ENCODE measurements at regions not wholly inside any gene's neighbourhood (a gene's known extent, or its start where the extent isn't known, plus 50 kb on each side); places are given as distances from the start of the nearest gene placed in this dataset.
"Not testable (repeated sequence)": the region's sequence is repeated elsewhere in the genome, so short reads cannot be mapped to it uniquely, and the experiment has no call there.

DNA sequence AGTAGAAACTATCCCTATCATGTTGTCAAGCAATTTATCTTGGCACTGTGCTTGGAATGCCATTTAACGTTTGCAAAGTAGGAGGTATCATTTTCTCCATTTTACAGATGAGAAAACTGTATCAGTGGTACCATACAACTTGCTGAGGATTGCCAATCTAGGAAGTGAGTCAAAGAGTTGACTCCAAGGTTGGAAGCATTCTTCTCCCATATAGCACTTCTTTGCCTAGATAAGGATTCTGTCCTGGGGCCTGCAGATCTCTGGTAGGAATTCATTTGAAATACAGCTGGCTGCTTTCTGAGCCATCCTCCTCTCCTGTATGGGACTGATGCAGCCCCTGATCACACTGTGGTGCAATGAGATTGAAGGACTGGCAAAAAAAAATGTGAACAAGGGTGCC, 170.2 kb downstream of the ALDH1A2 start:
- no peaks in the 10 kb centered on the region for H3K4me1 ChIP-seq (ENCODE audit: low read depth, poor library complexity, severe bottlenecking)
- no peak overlapping the region for H3K27ac ChIP-seq
- no peaks in the 10 kb centered on the region for H4K20me1 ChIP-seq (ENCODE audit: insufficient read depth)
- no peaks in the 10 kb centered on the region for H3K36me3 ChIP-seq (ENCODE audit: insufficient read depth)
- no peak overlapping the region for H3K9ac ChIP-seq
- no peak overlapping the region for H2AFZ ChIP-seq (ENCODE audit: low read depth)
- H3K27me3 ChIP-seq (ENCODE audit: insufficient read depth, low read depth) = no peaks in the 10 kb centered on the region
- H3K79me2 ChIP-seq (ENCODE audit: insufficient read depth, low read depth) = no peaks in the 10 kb centered on the region
- TF ChIP-seq, protein P1, sequence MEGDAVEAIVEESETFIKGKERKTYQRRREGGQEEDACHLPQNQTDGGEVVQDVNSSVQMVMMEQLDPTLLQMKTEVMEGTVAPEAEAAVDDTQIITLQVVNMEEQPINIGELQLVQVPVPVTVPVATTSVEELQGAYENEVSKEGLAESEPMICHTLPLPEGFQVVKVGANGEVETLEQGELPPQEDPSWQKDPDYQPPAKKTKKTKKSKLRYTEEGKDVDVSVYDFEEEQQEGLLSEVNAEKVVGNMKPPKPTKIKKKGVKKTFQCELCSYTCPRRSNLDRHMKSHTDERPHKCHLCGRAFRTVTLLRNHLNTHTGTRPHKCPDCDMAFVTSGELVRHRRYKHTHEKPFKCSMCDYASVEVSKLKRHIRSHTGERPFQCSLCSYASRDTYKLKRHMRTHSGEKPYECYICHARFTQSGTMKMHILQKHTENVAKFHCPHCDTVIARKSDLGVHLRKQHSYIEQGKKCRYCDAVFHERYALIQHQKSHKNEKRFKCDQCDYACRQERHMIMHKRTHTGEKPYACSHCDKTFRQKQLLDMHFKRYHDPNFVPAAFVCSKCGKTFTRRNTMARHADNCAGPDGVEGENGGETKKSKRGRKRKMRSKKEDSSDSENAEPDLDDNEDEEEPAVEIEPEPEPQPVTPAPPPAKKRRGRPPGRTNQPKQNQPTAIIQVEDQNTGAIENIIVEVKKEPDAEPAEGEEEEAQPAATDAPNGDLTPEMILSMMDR (conservative IDR thresholded peaks at IDR 0.05; ENCODE audit: low read depth, low read length) = no peak
- no peak overlapping the region for H3K4me2 ChIP-seq
- no peak overlapping the region for H3K4me3 ChIP-seq (IDR thresholded peaks at IDR 0.05; ENCODE audit: insufficient read depth, low read depth, low read length)

GRCh38 chr15:57896114-57896513, 169.4 kb downstream of the ALDH1A2 start:
- Histone ChIP-seq H3K79me2 (ENCODE audit: insufficient read depth, low read depth) (no peaks in the 10 kb centered on the region), H3K4me1 (ENCODE audit: low read depth, poor library complexity, severe bottlenecking) (no peaks in the 10 kb centered on the region), H4K20me1 (ENCODE audit: insufficient read depth) (no peaks in the 10 kb centered on the region), H3K36me3 (ENCODE audit: insufficient read depth) (no peaks in the 10 kb centered on the region), H3K27ac (no peak overlapping the region), H3K9ac (no peak overlapping the region), H3K27me3 (ENCODE audit: insufficient read depth, low read depth) (no peaks in the 10 kb centered on the region), H3K4me2 (no peak overlapping the region), H3K4me3 (IDR thresholded peaks at IDR 0.05; ENCODE audit: insufficient read depth, low read depth, low read length) (no peak overlapping the region), H2AFZ (ENCODE audit: low read depth) (no peak overlapping the region)
- TF ChIP-seq, protein P1 (conservative IDR thresholded peaks at IDR 0.05; ENCODE audit: low read depth, low read length) = no peak

GRCh38 chr15:57896899-57897298, 168.6 kb downstream of the ALDH1A2 start:
- H3K4me3 ChIP-seq (IDR thresholded peaks at IDR 0.05; ENCODE audit: insufficient read depth, low read depth, low read length); H3K27ac ChIP-seq: not testable (repeated sequence)

GRCh38 chr15:57897870-57898269, 167.6 kb downstream of the ALDH1A2 start:
- TF ChIP-seq, protein P1 (conservative IDR thresholded peaks at IDR 0.05; ENCODE audit: low read depth, low read length) = no peak
- no peak overlapping the region for H3K27ac ChIP-seq
- H3K4me3 ChIP-seq (IDR thresholded peaks at IDR 0.05; ENCODE audit: insufficient read depth, low read depth, low read length) = no peak overlapping the region
- H3K79me2 ChIP-seq (ENCODE audit: insufficient read depth, low read depth) = no peaks in the 10 kb centered on the region
- H3K9ac ChIP-seq = no peak overlapping the region
- no peaks in the 10 kb centered on the region for H3K36me3 ChIP-seq (ENCODE audit: insufficient read depth)
- H4K20me1 ChIP-seq (ENCODE audit: insufficient read depth) = no peaks in the 10 kb centered on the region
- H2AFZ ChIP-seq (ENCODE audit: low read depth) = no peak overlapping the region
- H3K4me1 ChIP-seq (ENCODE audit: low read depth, poor library complexity, severe bottlenecking) = no peaks in the 10 kb centered on the region
- no peaks in the 10 kb centered on the region for H3K27me3 ChIP-seq (ENCODE audit: insufficient read depth, low read depth)
- H3K4me2 ChIP-seq = no peak overlapping the region

More at GRCh38 chr15:57896899-57897298, 168.6 kb downstream of the ALDH1A2 start:
- not testable (repeated sequence) for H3K79me2 ChIP-seq (ENCODE audit: insufficient read depth, low read depth); H3K4me2 ChIP-seq; H3K36me3 ChIP-seq (ENCODE audit: insufficient read depth); H3K27me3 ChIP-seq (ENCODE audit: insufficient read depth, low read depth); H3K9ac ChIP-seq; H4K20me1 ChIP-seq (ENCODE audit: insufficient read depth); H2AFZ ChIP-seq (ENCODE audit: low read depth); H3K4me1 ChIP-seq (ENCODE audit: low read depth, poor library complexity, severe bottlenecking)

DNA sequence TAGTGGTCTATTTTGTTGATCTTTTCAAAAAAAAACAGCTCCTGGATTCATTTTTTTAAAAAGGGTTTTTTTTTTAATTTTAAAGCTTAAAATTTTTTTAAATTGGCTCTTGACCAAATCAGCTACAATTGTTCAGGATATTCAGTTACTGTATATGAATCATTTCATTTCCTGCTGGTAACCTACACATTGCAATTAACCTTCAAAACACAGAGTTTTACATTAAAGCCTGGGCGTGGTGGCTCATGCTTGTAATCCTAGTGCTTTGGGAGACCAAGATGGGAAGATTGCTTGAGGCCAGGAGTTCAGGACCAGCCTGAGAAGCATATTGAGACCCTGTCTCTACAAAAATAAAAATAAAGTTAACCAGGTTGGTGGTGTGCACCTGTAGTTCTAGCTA, 163.4 kb downstream of the ALDH1A2 start:
- no peak overlapping the region for H3K4me3 ChIP-seq (IDR thresholded peaks at IDR 0.05; ENCODE audit: insufficient read depth, low read depth, low read length)
- no peak overlapping the region for H3K27ac ChIP-seq
- no peaks in the 10 kb centered on the region for H3K79me2 ChIP-seq (ENCODE audit: insufficient read depth, low read depth)
- H3K4me2 ChIP-seq = no peak overlapping the region
- no peaks in the 10 kb centered on the region for H3K4me1 ChIP-seq (ENCODE audit: low read depth, poor library complexity, severe bottlenecking)
- no peak overlapping the region for H3K9ac ChIP-seq
- H4K20me1 ChIP-seq (ENCODE audit: insufficient read depth) = no peaks in the 10 kb centered on the region
- no peak overlapping the region for H2AFZ ChIP-seq (ENCODE audit: low read depth)
- TF ChIP-seq, protein P1 (conservative IDR thresholded peaks at IDR 0.05; ENCODE audit: low read depth, low read length) = no peak
- no peaks in the 10 kb centered on the region for H3K36me3 ChIP-seq (ENCODE audit: insufficient read depth)
- H3K27me3 ChIP-seq (ENCODE audit: insufficient read depth, low read depth) = no peaks in the 10 kb centered on the region
